Epidermal melanocyte (primary cell): ENCODE measurements at regions not wholly inside any gene's neighbourhood (a gene's known extent, or its start where the extent isn't known, plus 50 kb on each side); places are given as distances from the start of the nearest gene placed in this dataset.

Source experiments
- DNase-seq: peaks from one replicate; pipeline ENCODE4 v3.0.0; 2011; ENCODE audit warnings: low spot score; ENCODE audit not compliant: insufficient read length

- DNase-seq, result no peak
These were observed 94.4 kb upstream of the PRLR start for GRCh38 chr5:35324679-35325078.

GRCh38 chr5:35324201-35324600 is 93.9 kb upstream of the PRLR start:
- no peak for DNase-seq

- DNase-seq, result no peak
These were observed 89.7 kb upstream of the PRLR start for GRCh38 chr5:35320029-35320428.

DNA sequence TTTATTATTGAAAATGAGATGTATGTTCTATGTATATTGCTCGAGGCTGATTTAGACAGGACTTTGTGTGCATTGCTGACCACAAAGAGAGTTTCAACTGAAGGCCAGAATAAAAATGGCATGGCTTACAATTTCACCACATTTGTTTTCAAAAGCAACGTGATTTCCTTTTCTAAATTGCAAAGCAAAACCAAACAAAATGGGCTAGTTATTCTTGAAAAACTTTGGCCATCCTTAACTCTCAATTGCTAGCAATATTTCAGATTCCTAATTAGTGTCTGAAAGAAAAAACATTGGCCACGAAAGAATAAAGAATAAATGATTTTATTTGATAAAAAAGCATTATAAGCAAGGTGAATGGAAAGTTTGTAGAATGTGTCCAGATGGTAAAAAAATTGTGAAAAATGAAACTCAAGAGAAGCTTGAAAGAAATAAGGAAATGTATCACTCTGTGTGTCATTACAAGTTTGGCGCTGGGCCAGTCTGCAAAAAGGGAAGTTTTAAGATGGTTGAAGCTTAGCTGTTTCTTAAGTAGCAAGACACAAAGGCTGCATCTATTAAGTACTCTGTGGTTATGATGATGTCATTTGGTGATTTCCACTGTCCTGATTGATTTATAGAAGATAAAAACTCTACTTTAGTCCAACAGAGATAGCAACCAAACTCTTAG is 89.2 kb upstream of the PRLR start:
- no peak for DNase-seq

- DNase-seq, result no peak
These were observed 87.3 kb upstream of the PRLR start for GRCh38 chr5:35317586-35317985.

GRCh38 chr5:35316611-35317274 is 86.5 kb upstream of the PRLR start:
- no peak for DNase-seq

- DNase-seq, result peak; percentile 24
These were observed 83.0 kb upstream of the PRLR start for GRCh38 chr5:35313291-35313690.

GRCh38 chr5:35312267-35312666 is 82.0 kb upstream of the PRLR start:
- DNase-seq, result no peak

- DNase-seq, result no peak
These were observed 79.3 kb upstream of the PRLR start for GRCh38 chr5:35309365-35310130.

DNA sequence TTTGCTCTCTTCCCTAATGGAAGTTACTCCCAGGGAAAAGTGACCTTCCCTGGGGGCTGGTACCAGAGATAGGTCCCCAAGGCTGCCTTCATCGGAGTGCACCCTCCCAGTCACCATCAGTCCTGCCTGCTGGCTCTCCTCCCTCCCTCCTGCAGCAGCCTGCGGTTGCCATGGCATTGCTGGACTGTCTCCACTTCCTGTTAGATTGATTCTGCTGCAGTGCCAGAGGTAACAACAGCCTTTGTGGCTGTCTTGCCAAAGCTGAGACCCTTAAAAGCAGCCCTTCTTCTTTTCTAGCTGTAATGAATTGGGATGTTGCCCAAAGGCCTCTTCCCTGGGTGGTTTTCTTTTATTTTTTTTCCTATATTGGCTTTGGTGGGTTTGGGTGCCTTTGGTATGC is 78.1 kb upstream of the PRLR start:
- DNase-seq, result no peak

DNA sequence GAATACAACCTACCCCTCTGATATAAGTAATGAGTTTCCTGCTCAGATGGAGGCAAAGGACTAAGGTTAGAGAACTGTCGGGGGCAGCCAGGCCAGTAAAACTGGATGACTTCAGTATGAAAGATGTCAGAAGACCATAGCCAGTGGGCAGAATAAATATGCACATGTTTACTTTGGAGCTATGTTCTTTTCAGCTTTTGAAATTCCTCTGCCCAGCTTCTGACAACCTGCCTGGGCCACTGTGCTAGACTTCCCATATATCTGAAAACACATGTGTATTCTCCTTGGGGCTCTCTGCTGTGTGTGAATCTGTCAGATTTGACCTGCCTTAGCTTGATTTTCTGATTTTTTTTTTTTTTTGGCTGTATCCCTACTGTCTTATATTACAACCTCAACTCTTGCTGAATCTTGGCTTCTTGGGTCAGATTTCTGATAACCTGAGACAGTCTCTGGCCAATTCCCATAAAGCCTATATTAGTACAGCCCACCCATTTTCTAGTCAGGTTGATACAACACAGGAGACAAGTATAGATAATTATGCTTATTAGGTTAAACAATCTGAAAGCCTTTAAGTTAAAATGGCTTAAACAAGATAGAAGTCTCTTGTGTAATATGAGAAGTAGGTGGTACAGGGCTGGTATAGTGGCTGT is 76.6 kb upstream of the PRLR start:
- no peak for DNase-seq

- no peak for DNase-seq
These were observed 75.2 kb upstream of the PRLR start for GRCh38 chr5:35305336-35306020.

DNA sequence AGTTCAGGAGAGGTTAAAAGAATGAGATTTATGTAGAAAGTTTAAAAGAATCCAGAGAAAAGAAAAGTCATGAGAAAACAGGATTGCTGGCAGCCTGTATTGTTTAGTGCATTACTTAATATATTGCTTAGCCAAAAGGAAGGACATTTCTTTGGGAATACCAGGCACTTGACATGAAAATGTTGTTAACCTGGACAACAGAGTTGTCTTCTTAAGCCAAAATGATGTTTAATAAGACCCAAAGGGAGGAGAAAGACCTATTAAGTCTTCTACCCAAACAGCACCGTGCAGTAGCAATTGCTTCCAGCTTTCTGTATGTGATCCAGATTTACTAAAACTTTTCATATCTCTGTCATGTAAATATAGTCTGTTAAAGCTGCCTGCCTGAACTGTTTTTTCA is 74.0 kb upstream of the PRLR start:
- no peak for DNase-seq

DNA sequence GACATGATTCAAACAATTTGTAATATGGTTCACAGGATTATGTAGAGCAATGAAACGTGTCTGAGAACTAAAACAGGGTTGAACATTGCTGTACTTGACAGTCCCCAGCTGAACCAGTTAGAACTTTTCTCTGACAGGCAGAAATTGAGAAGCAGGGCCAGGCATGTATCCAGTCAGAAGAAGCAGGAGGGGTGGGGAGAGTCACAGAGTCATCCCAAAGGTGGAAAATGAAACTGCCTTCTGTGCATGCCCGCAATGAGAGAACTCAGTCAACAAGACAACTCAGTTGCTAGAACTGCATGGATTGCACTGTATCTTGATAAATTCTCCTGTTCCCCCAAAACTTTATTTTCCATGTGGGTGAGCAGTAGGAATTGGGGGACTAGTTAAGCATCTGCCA is 72.9 kb upstream of the PRLR start:
- DNase-seq, result no peak

DNA sequence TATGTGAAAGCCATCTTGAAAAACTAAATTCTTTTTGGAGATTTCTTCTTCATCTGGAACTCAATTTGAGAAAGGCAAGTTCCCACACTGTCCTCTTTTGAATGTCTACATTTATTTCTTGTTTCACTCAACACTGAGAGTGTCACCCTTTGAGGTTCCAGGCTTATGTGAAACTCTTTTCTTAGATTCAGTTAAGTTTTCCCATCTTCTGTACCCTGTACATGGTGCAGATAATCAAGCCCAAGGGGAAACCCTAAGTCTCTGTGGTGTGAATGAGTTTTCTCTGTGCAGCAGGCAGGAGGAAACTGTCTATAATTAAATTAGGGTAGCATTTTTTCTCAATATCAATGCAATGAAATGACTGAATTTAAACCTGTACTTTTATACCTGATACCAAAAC is 72.3 kb upstream of the PRLR start:
- DNase-seq, result no peak

DNA sequence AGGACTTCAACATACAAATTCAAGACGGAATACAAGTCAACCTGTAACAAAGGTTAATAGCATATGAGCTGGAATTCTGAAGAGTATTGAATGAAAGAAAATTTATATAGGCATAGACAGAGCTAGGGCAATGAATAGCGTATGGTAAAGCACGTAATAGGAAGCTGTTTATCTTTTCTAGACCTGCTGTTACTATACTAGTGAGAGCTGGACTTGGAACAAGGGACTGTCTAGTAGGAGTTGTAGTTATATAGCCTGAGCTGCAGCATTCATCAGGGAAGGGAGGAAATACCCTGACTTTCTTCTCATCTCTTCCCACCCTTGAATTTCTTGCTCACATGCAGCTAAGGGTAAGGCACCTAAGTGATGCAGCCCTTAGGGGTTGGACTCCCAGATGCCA is 67.5 kb upstream of the PRLR start:
- no peak for DNase-seq

GRCh38 chr5:35294976-35295375 is 64.7 kb upstream of the PRLR start:
- no peak for DNase-seq

DNA sequence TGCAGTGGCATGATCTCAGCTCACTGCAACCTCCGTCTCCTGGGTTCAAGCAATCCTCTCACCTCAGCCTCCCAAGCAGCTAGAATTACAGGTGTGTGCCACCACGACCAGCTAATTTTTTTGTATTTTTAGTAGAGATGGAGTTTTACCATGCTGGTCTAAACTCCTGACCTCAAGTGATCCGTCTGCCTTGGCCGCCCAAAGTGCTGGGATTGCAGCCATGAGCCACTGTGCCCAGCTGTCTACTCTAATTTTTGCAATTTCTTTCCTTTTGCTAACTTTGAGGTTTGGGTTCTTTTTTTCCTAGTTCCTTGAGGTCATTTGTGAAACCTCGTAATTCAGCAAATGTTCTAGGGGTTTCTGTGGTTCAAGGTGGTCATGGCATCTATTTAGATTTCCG is 63.7 kb upstream of the PRLR start:
- no peak for DNase-seq

- DNase-seq, result no peak
These were observed 55.1 kb upstream of the PRLR start for GRCh38 chr5:35285435-35285834.

- no peak for DNase-seq
These were observed 54.7 kb upstream of the PRLR start for GRCh38 chr5:35285011-35285410.

DNA sequence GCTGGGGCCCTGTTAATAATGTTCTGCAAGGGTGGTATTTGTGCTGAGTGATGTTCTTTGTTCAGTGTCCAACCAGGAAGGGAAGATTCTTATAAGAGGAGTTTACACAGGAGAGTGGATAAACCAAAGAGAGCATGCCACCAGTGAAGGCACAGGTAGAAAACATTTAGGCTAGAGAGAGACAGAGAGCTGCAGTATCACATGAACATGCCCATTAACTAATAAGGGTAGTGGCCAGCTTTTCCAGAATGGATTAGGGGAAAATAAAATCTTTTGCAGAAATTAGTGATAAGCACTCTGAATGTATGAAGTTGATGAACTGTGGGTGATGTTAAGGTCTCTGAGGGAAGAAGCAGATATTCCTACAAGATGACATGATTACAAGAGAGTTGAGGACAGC is 54.1 kb upstream of the PRLR start:
- DNase-seq, result no peak

- no peak for DNase-seq
These were observed 52.5 kb upstream of the PRLR start for GRCh38 chr5:35282810-35283209.
